Keratinocyte (primary cell): ENCODE measurements at regions not wholly inside any gene's neighbourhood (a gene's known extent, or its start where the extent isn't known, plus 50 kb on each side); places are given as distances from the start of the nearest gene placed in this dataset.

Source experiments
- DNase-seq: peaks from one replicate; pipeline ENCODE4 v3.0.0-alpha.2; 2011; ENCODE audit warnings: low read depth, missing footprints, low spot score
- FAIRE-seq: peaks from 2 replicates; lab custom pipeline; 2011; peaks lifted over from hg19 to GRCh38; lab: Jason Lieb, UNC
- H2AFZ ChIP-seq: 2 replicates; pipeline ENCODE4 v1.6.0; 2012; ENCODE audit warnings: low read length, control low read depth, inconsistent platforms; ENCODE audit not compliant: control insufficient read depth
- H3K27ac ChIP-seq: 2 replicates; pipeline ENCODE4 v1.5.1; 2011; ENCODE audit warnings: low read length; ENCODE audit not compliant: control insufficient read depth, insufficient read depth
- H3K27me3 ChIP-seq: 3 replicates; pipeline ENCODE4 v1.6.0; 2011; ENCODE audit warnings: low read length; ENCODE audit not compliant: control insufficient read depth, insufficient read depth; ENCODE audit errors: extremely low read depth
- H3K36me3 ChIP-seq, 2 experiments: 2 replicates in 1 of 2; 3 replicates in 1 of 2; pipeline ENCODE4 v1.5.1; 2011; ENCODE audit warnings: low read length in 2 of 2, mild to moderate bottlenecking in 1 of 2; ENCODE audit not compliant: control insufficient read depth in 2 of 2, insufficient read depth in 2 of 2; ENCODE audit errors: extremely low read depth in 1 of 2
- H3K4me1 ChIP-seq: 3 replicates; pipeline ENCODE4 v1.5.1; 2011; ENCODE audit warnings: low read length; ENCODE audit not compliant: control insufficient read depth, insufficient read depth; ENCODE audit errors: extremely low read depth
- H3K4me2 ChIP-seq: 3 replicates; pipeline ENCODE4 v1.6.0; 2011; ENCODE audit warnings: low read depth, low read length; ENCODE audit not compliant: control insufficient read depth, insufficient read depth; ENCODE audit errors: extremely low read depth
- H3K4me3 ChIP-seq, 3 experiments: fragments of 200-600 bp in 1 of 3; sonication (generic) in 1 of 3; 2 replicates in 2 of 3; 3 replicates in 1 of 3; pipeline ENCODE4 v1.5.1; 2011 to 2016; ENCODE audit warnings: low read length in 3 of 3, mild to moderate bottlenecking in 3 of 3, control low read depth in 2 of 3, inconsistent platforms in 1 of 3, low read depth in 1 of 3, mixed read lengths in 1 of 3, mixed run types in 1 of 3, moderate library complexity in 1 of 3; ENCODE audit not compliant: control insufficient read depth in 2 of 3, insufficient read depth in 2 of 3; ENCODE audit errors: extremely low read depth in 1 of 3
- H3K79me2 ChIP-seq: 2 replicates; pipeline ENCODE4 v1.6.0; 2012; ENCODE audit warnings: low read length; ENCODE audit not compliant: control insufficient read depth, insufficient read depth
- H3K9ac ChIP-seq: 3 replicates; pipeline ENCODE4 v1.6.0; 2011; ENCODE audit warnings: low read length; ENCODE audit not compliant: control insufficient read depth, insufficient read depth; ENCODE audit errors: extremely low read depth
- H3K9me1 ChIP-seq: 3 replicates; pipeline ENCODE4 v1.6.0; 2011; ENCODE audit warnings: low read length; ENCODE audit not compliant: control insufficient read depth, insufficient read depth; ENCODE audit errors: extremely low read depth
- H3K9me3 ChIP-seq: 2 replicates; pipeline ENCODE4 v1.5.1; 2012; ENCODE audit warnings: low read depth, low read length; ENCODE audit not compliant: control insufficient read depth
- H4K20me1 ChIP-seq: 3 replicates; pipeline ENCODE4 v1.6.0; 2011; ENCODE audit warnings: low read length; ENCODE audit not compliant: control insufficient read depth, insufficient read depth; ENCODE audit errors: extremely low read depth
- CTCF ChIP-seq, 3 experiments: IDR thresholded peaks in 1 of 3; conservative IDR thresholded peaks in 1 of 3; optimal IDR thresholded peaks in 1 of 3; 2 replicates in 2 of 3; 3 replicates in 1 of 3; pipeline versions ENCODE3 to v1.5.1; 2011; ENCODE audit warnings: low read length in 3 of 3, mild to moderate bottlenecking in 3 of 3, moderate library complexity in 2 of 3, control low read depth in 1 of 3, inconsistent platforms in 1 of 3; ENCODE audit not compliant: insufficient read depth in 2 of 3; ENCODE audit errors: extremely low read depth in 1 of 3
- EZH2 ChIP-seq: IDR thresholded peaks from one replicate; pipeline ENCODE4 v1.6.1; 2012; ENCODE audit warnings: inconsistent platforms, mild to moderate bottlenecking, low read length, moderate library complexity
- dilution Hi-C: fragments of 300-500 bp; cut with MboI; formaldehyde crosslinking; loops from one replicate; pipeline ENCODE4 v1.7.0; 2020; ENCODE audit warnings: low sequenced_read_pairs; ENCODE audit not compliant: extremely low pct_ligation_motif_present

- DNase-seq, result no peak
- Histone ChIP-seq H4K20me1 (no peaks in the 10 kb centered on the region), H3K36me3 (no peaks in the 10 kb centered on the region), H3K4me2 (no peak overlapping the region), H3K79me2 (no peaks in the 10 kb centered on the region), H3K27me3 (no peaks in the 10 kb centered on the region), H3K4me1 (no peaks in the 10 kb centered on the region), H3K9me1 (no peaks in the 10 kb centered on the region), H3K4me3 (no peak overlapping the region), H3K27ac (no peak overlapping the region), H3K9ac (no peak overlapping the region), H2AFZ (no peak overlapping the region), H3K9me3 (peaks cover 5% of the 10 kb centered on the region)
- FAIRE-seq, result no peak
- TF ChIP-seq EZH2 (no peak), CTCF (optimal IDR thresholded peaks at IDR 0.05 in 1 of 3, IDR thresholded peaks at IDR 0.05 in 1 of 3, conservative IDR thresholded peaks at IDR 0.05 in 1 of 3; ENCODE audit: extremely low read depth in 1 of 3, insufficient read depth in 2 of 3, low read length in 3 of 3) (no peak)
- dilution Hi-C loops, result no loop called here
Observed at GRCh38 chr2:4539121-4539520, 835.7 kb downstream of the DCDC2C start.

- H3K9ac ChIP-seq, result no peak overlapping the region
- H3K4me1 ChIP-seq, result no peaks in the 10 kb centered on the region
- no peak overlapping the region for H2AFZ ChIP-seq
- H3K27me3 ChIP-seq, result no peaks in the 10 kb centered on the region
- no peak for FAIRE-seq
- H3K4me2 ChIP-seq, result no peak overlapping the region
- dilution Hi-C loops, result no loop called here
- H3K79me2 ChIP-seq, result no peaks in the 10 kb centered on the region
- no peaks in the 10 kb centered on the region for H3K9me3 ChIP-seq
- no peak for TF ChIP-seq CTCF (optimal IDR thresholded peaks at IDR 0.05 in 1 of 3, IDR thresholded peaks at IDR 0.05 in 1 of 3, conservative IDR thresholded peaks at IDR 0.05 in 1 of 3; ENCODE audit: extremely low read depth in 1 of 3, insufficient read depth in 2 of 3, low read length in 3 of 3)
- TF ChIP-seq EZH2, result no peak
- no peaks in the 10 kb centered on the region for H3K9me1 ChIP-seq
- H3K36me3 ChIP-seq, result no peaks in the 10 kb centered on the region
- no peak for DNase-seq
- H3K27ac ChIP-seq, result no peak overlapping the region
- no peaks in the 10 kb centered on the region for H4K20me1 ChIP-seq
- H3K4me3 ChIP-seq, result no peak overlapping the region
Observed at GRCh38 chr2:4549666-4550210, 846.4 kb downstream of the DCDC2C start.
